ENCODE measurements at regions not wholly inside any gene's neighbourhood (a gene's known extent, or its start where the extent isn't known, plus 50 kb on each side); places are given as distances from the start of the nearest gene placed in this dataset.

- TF ChIP-seq CTCF (IDR thresholded peaks at IDR 0.05) (no peak), POLR2A (IDR thresholded peaks at IDR 0.05) (no peak), EP300 (IDR thresholded peaks at IDR 0.05) (no peak)
Observed at GRCh38 chr14:56061051-56061450, 57.2 kb upstream of the PELI2 start.

Data from ovary (tissue), 3 donors.